Suprapubic skin (tissue), 4 donors: ENCODE measurements at regions not wholly inside any gene's neighbourhood (a gene's known extent, or its start where the extent isn't known, plus 50 kb on each side); places are given as distances from the start of the nearest gene placed in this dataset.

ENCODE experiments used
- POLR2A ChIP-seq, 2 donors: fragments of 450-650 bp; IDR thresholded peaks; one replicate each; pipeline ENCODE4 v1.6.1; 2017; ENCODE audit warnings: antibody characterized with exemption in 2 of 2, mild to moderate bottlenecking in 2 of 2, moderate library complexity in 2 of 2
- POLR2AphosphoS5 ChIP-seq, 3 donors: sonication (generic); formaldehyde crosslinking; IDR thresholded peaks; one replicate each; pipeline ENCODE4 v1.6.1; 2017; ENCODE audit warnings: antibody characterized with exemption in 3 of 3

DNA sequence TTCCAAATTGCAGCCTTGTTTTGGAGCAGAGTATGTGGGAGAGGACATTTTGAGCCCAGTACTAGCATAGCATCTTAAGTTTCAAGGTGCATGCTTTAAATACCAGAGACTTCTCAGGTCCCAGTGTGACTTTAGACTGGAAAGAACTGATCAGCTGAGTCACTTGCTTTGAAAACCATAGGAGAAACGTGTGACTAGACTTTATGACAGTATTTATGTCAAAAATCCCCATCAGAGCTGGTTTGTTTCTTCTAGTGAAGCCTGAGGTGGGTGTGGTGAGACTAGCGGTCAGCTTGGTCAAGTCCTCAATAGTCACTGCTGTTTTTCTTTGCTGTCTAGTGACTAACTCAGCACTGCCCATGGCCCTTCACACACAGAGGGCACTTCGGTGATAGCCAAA lies 724.2 kb downstream of the GATA3 start:
- no peak for TF ChIP-seq POLR2A (IDR thresholded peaks at IDR 0.05)
- TF ChIP-seq POLR2AphosphoS5 (IDR thresholded peaks at IDR 0.05): no peak
